SU-DHL-6 (cell line): ENCODE measurements at regions not wholly inside any gene's neighbourhood (a gene's known extent, or its start where the extent isn't known, plus 50 kb on each side); places are given as distances from the start of the nearest gene placed in this dataset.

ENCODE experiments used
- H2AFZ ChIP-seq: fragments of 200-600 bp; sonication (generic); 2 replicates; pipeline ENCODE4 v1.6.1; 2014; ENCODE audit warnings: low read depth, mild to moderate bottlenecking, moderate library complexity, mixed read lengths, antibody characterized with exemption, low read length; ENCODE audit not compliant: severe bottlenecking
- H3F3A ChIP-seq: fragments of 200-600 bp; shearing (Covaris generic); 2 replicates; pipeline ENCODE4 v1.6.0; 2016; ENCODE audit warnings: antibody characterized with exemption, mild to moderate bottlenecking; ENCODE audit not compliant: insufficient read depth
- H3K27ac ChIP-seq: fragments of 200-600 bp; sonication (generic); 2 replicates; pipeline ENCODE4 v1.5.1; 2016; ENCODE audit warnings: low read depth, mild to moderate bottlenecking, low read length, moderate library complexity, mixed read lengths
- H3K27me3 ChIP-seq: fragments of 200-600 bp; sonication (generic), shearing (Covaris generic); 2 replicates; pipeline ENCODE4 v1.6.0; 2014; ENCODE audit warnings: mild to moderate bottlenecking, low read length
- H3K36me3 ChIP-seq: fragments of 200-600 bp; sonication (generic); 2 replicates; pipeline ENCODE4 v1.6.1; 2014; ENCODE audit warnings: mild to moderate bottlenecking, low read length, mixed read lengths
- H3K4me2 ChIP-seq: fragments of 300-600, 200-600 bp; shearing (Covaris generic), sonication (generic); 2 replicates; pipeline ENCODE4 v1.6.0; 2014; ENCODE audit warnings: low read length, low read depth, mild to moderate bottlenecking; ENCODE audit not compliant: poor library complexity, severe bottlenecking
- H3K4me3 ChIP-seq: fragments of 200-600 bp; sonication (generic); 2 replicates; pipeline ENCODE4 v1.5.1; 2014; ENCODE audit warnings: antibody characterized with exemption, low read length, mild to moderate bottlenecking, mixed read lengths; ENCODE audit not compliant: insufficient read depth, poor library complexity, severe bottlenecking
- H3K79me2 ChIP-seq: fragments of 200-600 bp; sonication (generic); 2 replicates; pipeline ENCODE4 v1.6.1; 2014; ENCODE audit warnings: mild to moderate bottlenecking, low read length, moderate library complexity; ENCODE audit not compliant: insufficient read depth
- H3K9ac ChIP-seq: fragments of 200-600 bp; sonication (generic); 2 replicates; pipeline ENCODE4 v1.7.0; 2014; ENCODE audit warnings: mild to moderate bottlenecking, low read length
- H3K9me2 ChIP-seq: fragments of 200-600 bp; sonication (generic); replicated peaks from 2 replicates; pipeline ENCODE4 v1.6.1; 2014; ENCODE audit warnings: low read length; ENCODE audit not compliant: insufficient read depth
- H3K9me3 ChIP-seq: fragments of 200-600 bp; sonication (generic); 2 replicates; pipeline ENCODE4 v1.6.1; 2014; ENCODE audit warnings: low read length, mixed read lengths; ENCODE audit not compliant: insufficient read depth
- H4K20me1 ChIP-seq: fragments of 200-600 bp; sonication (generic); 2 replicates; pipeline ENCODE4 v1.6.1; 2014; ENCODE audit warnings: low read depth, mild to moderate bottlenecking, antibody characterized with exemption, low read length, moderate library complexity, mixed read lengths
- EZH2phosphoT487 ChIP-seq: fragments of 200-600 bp; sonication (generic), shearing (Covaris generic); conservative IDR thresholded peaks from 2 replicates; pipeline ENCODE4 v1.6.1; 2018; ENCODE audit warnings: mild to moderate bottlenecking, antibody characterized with exemption, low read length, moderate library complexity, mixed read lengths
- TF ChIP-seq, protein P1 (sequence below): fragments of 200-600 bp; sonication (generic); IDR thresholded peaks from one replicate; pipeline ENCODE4 v1.5.1; 2017; ENCODE audit warnings: antibody characterized with exemption, mild to moderate bottlenecking, low read length, moderate library complexity; ENCODE audit not compliant: insufficient read depth, poor library complexity, severe bottlenecking

DNA sequence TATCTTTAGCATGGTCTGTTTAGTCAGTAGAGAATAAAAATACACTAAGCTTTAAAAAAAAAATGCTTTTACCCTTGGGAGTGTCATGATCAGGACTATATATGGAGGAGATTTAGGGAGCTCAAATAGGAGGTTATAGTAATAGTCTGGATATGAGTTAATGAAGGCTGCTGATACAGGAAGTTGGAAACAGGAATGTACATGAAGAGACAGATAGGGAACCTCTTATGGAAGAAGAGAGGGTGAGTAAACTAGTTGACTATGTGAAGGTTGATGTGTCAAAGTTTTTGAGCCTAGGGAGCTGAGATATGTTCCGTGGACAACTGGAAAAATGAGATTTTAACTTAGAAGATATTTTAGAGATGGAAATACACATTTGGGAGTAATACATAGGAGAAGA, 472.0 kb upstream of the FZD8 start:
- H3F3A ChIP-seq, result no peaks in the 10 kb centered on the region

GRCh38 chr10:36111676-36112075, 469.6 kb upstream of the FZD8 start:
- no peaks in the 10 kb centered on the region for H3K9me2 ChIP-seq
- no peaks in the 10 kb centered on the region for H3K27me3 ChIP-seq
- H3K36me3 ChIP-seq, result no peaks in the 10 kb centered on the region
- H3F3A ChIP-seq, result no peaks in the 10 kb centered on the region
- H3K4me3 ChIP-seq, result no peak overlapping the region
- no peak overlapping the region for H2AFZ ChIP-seq
- no peak for TF ChIP-seq EZH2phosphoT487
- TF ChIP-seq, protein P1, sequence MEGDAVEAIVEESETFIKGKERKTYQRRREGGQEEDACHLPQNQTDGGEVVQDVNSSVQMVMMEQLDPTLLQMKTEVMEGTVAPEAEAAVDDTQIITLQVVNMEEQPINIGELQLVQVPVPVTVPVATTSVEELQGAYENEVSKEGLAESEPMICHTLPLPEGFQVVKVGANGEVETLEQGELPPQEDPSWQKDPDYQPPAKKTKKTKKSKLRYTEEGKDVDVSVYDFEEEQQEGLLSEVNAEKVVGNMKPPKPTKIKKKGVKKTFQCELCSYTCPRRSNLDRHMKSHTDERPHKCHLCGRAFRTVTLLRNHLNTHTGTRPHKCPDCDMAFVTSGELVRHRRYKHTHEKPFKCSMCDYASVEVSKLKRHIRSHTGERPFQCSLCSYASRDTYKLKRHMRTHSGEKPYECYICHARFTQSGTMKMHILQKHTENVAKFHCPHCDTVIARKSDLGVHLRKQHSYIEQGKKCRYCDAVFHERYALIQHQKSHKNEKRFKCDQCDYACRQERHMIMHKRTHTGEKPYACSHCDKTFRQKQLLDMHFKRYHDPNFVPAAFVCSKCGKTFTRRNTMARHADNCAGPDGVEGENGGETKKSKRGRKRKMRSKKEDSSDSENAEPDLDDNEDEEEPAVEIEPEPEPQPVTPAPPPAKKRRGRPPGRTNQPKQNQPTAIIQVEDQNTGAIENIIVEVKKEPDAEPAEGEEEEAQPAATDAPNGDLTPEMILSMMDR, result no peak
- no peaks in the 10 kb centered on the region for H3K9me3 ChIP-seq
- H4K20me1 ChIP-seq, result no peaks in the 10 kb centered on the region
- H3K27ac ChIP-seq, result no peak overlapping the region
- H3K79me2 ChIP-seq, result no peaks in the 10 kb centered on the region
- H3K4me2 ChIP-seq, result no peak overlapping the region
- no peak overlapping the region for H3K9ac ChIP-seq

More for the DNA sequence above, 472.0 kb upstream of the FZD8 start:
- no peaks in the 10 kb centered on the region for H3K36me3 ChIP-seq
- H4K20me1 ChIP-seq, result no peaks in the 10 kb centered on the region
- no peak overlapping the region for H3K4me3 ChIP-seq
- no peak overlapping the region for H3K4me2 ChIP-seq
- no peaks in the 10 kb centered on the region for H3K79me2 ChIP-seq
- no peak overlapping the region for H3K27ac ChIP-seq
- TF ChIP-seq EZH2phosphoT487, result no peak
- TF ChIP-seq, protein P1, result no peak
- H3K9ac ChIP-seq, result no peak overlapping the region
- no peak overlapping the region for H2AFZ ChIP-seq
- no peaks in the 10 kb centered on the region for H3K27me3 ChIP-seq
- H3K9me3 ChIP-seq, result no peaks in the 10 kb centered on the region
- no peaks in the 10 kb centered on the region for H3K9me2 ChIP-seq

GRCh38 chr10:36110097-36110496, 468.0 kb upstream of the FZD8 start:
- no peaks in the 10 kb centered on the region for H3K36me3 ChIP-seq
- no peaks in the 10 kb centered on the region for H3K79me2 ChIP-seq
- no peak overlapping the region for H3K4me3 ChIP-seq
- H3K4me2 ChIP-seq, result no peak overlapping the region
- no peaks in the 10 kb centered on the region for H3K9me2 ChIP-seq
- H2AFZ ChIP-seq, result no peak overlapping the region
- no peaks in the 10 kb centered on the region for H4K20me1 ChIP-seq
- H3K9me3 ChIP-seq, result no peaks in the 10 kb centered on the region
- H3K9ac ChIP-seq, result no peak overlapping the region
- H3K27ac ChIP-seq, result no peak overlapping the region
- no peaks in the 10 kb centered on the region for H3F3A ChIP-seq
- H3K27me3 ChIP-seq, result no peaks in the 10 kb centered on the region
- TF ChIP-seq, protein P1, result no peak
- no peak for TF ChIP-seq EZH2phosphoT487
